ENCODE measurements at regions not wholly inside any gene's neighbourhood (a gene's known extent, or its start where the extent isn't known, plus 50 kb on each side); places are given as distances from the start of the nearest gene placed in this dataset.

DNA sequence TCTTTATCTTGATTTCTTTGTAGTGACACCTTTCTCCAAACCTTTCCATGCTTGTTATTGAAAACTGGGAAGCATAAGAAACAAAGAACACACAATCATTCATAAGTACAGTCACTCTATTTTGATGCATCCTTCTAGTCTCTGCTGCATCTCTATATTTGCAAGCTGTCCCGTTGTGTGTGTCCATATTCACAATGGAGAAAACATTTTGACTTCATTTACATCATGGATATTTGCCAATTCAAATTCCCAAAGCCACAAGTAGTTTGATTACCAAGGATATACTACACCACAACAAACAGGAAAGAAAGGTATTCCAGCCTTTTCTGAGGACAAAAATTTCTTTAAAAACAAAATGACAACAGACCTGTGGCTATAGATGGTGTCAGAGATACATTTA, 673.8 kb downstream of the STIM2 start:
- no peak for DNase-seq

GRCh38 chr4:27568236-27568951, 707.8 kb downstream of the STIM2 start:
- DNase-seq = no peak

DNA sequence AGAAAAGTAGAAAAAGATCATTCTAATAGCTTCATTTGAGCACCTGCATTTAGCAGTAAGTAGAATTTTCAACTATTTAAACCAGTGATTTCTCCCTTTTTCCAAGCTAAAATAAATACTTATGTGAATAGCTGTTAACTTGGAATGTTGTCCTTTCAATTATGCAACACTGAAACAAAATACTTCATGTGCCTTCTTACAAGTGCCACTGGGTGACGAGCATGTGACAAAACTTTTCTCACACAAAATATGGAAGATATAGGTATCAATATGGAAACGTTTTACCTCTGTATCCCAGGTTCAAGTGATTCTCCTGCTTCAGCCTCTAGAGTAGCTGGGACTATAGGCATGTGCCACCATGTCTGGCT, 708.3 kb downstream of the STIM2 start:
- no peak for DNase-seq

GRCh38 chr4:27574743-27575142, 714.1 kb downstream of the STIM2 start:
- no peak for DNase-seq

DNA sequence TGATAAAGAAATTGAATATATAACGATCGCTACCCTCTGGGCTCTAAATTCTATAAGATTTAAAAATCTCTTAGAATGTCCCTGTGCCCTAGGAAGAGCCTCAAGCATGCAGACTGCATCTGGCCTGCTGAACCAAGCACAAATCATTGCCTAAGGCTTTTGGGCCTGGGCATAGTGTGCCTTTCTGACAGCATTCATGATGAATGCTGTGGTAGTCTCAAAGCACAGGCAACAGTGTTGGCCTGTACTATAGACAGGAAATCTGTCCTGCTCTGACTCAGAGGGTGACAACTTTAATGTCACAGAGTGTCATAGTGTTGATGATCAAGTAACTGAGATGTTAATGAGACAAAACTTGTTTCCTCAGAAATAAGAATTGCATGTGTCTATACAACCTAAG, 717.3 kb downstream of the STIM2 start:
- no peak for DNase-seq

GRCh38 chr4:27592738-27593137, 732.1 kb downstream of the STIM2 start:
- DNase-seq = no peak

- no peak for DNase-seq
These were observed 734.3 kb downstream of the STIM2 start for GRCh38 chr4:27594922-27595321.

DNA sequence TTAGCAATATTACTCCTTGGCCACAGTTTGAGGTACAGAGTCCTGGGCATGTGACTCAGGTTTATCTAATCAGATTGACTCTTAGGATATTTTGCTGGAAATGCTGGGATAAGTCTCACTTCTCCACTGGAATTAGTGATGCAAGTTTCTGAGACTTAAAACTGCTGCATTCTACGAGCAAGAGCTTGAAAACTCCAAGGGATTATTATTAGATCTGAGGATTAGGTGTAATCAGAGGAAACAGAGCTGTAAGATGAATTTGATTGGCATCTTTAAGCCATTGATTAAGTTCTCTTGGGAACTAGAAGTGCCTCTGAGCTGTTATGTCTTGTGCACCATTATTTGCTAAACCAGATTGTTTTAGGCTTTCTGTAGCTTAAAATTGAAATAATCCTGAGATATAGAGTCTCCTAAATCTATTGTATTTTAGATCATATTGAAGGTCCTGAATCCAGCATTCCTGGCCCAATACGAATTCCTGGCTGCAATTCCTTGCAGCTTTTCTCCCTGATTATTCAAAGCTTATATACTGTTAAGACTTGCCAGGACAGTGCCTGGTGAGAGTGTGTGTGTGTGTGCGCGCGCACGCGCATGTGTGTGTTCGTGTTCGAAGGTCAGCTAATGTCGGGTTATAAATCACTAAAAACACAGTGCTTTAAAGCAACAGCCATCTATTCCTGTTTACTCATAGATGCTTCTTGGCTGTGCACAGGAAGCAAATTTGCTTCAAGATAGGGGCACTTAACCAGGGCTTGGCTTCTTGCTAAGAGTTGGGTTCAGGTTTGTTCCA, 735.1 kb downstream of the STIM2 start:
- no peak for DNase-seq

DNA sequence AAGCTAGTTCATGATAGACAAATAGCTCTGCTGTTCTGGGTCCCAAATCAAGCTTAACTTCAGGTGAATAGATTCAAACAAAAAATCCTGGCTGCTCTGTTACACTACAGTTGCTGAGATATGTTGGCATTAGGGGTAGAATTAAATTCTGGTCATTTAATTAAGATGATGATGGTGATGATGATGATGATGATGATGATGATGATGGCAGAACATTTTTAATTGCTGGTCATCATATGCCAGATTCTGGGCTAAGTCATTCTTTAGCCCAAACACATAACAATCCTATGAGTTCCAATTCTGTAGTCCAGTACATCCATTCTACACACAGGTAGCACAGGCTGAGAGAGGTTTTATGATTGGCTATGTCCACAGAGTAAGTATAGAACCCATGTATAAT, 741.5 kb downstream of the STIM2 start:
- DNase-seq = no peak

DNA sequence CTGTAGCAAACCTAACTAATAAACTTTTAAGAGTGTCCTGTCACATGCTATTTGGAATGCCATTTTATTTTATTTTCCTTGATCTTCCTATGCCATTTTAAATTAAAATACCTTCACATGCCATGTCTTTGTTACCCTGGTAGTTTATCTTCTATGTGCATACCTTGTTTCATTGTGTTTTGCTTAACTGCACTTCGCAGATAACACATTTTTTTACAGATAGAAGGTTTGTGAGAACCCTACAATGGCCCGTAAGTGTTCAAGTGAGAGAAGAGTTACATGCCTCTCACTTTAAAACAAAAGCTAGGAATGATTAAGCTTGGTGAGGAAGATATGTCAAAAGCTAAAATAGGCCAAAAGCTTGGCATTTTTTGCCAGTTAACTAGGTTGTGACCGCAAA, 744.1 kb downstream of the STIM2 start:
- DNase-seq = no peak

GRCh38 chr4:27616166-27616565, 755.5 kb downstream of the STIM2 start:
- no peak for DNase-seq

DNA sequence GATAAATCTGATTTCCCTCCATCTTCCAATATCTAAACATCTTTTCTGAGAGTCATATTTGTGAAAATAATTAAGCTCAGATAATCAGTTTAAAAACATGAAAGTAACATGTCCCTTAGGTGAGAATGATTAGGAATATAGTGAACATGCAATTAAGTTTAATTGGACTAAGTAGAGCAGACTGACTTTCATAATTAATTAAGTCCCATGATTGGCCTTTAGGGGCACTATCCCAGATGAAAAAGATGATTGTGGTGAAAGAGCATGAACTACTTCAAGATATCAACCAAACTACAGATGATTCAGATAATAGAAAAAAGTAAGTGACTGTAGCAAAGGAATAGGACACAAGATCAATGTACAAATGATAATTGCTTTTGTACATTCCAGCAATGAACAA, 758.8 kb downstream of the STIM2 start:
- no peak for DNase-seq

DNA sequence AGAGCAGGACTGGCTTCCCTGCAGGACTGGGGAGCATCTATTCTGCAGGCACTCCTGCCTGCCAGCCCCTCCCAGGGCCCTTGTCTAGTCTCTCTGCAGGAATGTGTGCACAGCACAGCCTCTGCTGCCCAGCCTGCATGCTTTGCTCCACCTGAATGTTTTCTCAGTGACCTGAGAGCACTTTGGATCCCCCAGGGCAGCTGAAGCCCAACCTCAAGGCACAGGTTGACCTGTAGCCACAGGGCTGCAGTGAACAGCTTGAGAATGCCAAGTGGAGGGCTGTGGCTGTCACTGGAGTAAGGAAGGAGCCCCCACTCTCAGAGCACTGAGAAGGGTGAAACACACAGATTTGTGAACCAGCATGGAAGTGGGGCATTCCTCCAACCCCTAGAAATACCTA, 760.2 kb downstream of the STIM2 start:
- DNase-seq = no peak

DNA sequence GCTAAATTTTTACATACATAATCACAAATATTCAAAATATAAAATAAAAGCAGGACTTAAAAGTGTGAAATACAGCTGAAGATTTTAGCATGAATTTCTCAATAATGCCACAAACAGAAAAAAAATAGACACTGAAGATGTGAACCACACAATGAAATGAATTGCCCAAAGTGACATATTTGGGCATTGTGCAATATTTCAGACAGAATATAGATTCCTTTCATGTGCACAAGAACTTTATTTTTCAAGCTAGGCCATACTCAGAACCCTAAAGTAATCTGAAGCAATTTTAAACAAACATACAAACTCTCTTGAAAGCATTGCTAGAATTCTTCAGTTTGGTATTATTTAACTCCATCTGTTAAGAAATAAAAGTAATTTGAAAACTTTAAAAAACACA, 764.1 kb downstream of the STIM2 start:
- no peak for DNase-seq

GRCh38 chr4:27628609-27629008, 768.0 kb downstream of the STIM2 start:
- no peak for DNase-seq

GRCh38 chr4:27629532-27630225, 769.0 kb downstream of the STIM2 start:
- no peak for DNase-seq

DNA sequence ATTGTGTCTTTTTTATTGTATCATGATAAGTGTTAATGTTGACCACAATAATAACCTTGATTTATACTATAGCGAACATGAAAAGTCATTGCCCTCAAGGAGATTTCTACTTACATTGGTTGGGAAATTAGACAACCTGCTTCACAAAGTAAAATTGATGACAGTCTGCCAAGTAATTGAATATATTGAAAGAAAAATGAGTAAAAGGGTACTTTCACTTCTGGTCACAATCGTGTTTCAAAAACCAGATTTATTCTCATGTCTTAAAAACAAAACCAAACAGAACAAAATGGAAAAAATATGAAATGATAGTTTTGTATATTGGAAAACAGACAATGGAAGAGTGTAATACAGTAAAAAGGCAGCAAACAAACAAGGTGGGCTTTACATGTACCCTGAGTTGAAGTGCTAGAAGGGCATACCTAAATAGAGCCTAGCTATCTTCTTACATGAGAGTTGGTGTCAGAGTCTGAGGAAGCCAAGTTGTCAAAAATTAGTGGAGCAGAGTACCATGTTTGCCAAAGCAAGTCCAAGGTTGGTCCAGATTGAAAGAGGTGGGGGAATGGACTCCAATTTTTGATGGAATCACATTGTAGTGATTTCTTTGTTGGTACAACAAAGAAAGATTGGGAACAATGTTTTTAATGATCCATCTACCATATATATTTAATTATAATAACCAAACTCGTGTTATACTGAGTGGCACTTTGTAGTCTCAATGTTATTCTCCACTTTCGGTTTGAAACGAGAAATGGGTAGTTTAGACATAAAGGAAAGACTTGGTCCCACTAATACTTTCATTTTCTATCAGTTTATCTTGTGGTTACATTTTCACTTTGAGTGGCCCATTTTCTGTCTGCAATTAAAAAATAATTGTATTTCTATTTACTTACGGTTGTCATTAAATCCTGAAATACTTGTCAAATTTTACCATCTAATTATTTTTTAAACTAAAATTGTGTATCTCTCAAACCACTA, 775.6 kb downstream of the STIM2 start:
- no peak for DNase-seq

GRCh38 chr4:27638163-27638915, 777.7 kb downstream of the STIM2 start:
- DNase-seq = no peak

GRCh38 chr4:27643101-27643500, 782.5 kb downstream of the STIM2 start:
- DNase-seq = no peak

DNA sequence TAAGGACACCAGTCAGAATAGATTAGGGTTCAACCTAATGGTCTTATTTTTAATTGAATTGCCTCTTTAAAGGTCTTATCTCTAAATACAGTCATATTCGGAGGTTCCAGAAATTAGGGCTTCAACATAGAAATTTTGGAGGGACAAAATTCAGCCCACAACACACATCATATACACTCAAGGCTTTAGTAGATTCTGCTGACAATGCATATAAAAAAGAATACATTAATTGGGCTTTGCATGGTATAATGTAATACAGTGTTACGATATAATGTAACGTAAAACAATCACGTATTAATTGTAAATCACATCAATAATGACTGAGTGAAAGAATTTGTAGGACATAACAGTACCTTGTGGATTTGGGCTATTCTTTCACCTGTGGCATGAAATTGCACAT, 787.8 kb downstream of the STIM2 start:
- no peak for DNase-seq

- DNase-seq = no peak
These were observed 801.8 kb downstream of the STIM2 start for GRCh38 chr4:27662426-27662825.

DNA sequence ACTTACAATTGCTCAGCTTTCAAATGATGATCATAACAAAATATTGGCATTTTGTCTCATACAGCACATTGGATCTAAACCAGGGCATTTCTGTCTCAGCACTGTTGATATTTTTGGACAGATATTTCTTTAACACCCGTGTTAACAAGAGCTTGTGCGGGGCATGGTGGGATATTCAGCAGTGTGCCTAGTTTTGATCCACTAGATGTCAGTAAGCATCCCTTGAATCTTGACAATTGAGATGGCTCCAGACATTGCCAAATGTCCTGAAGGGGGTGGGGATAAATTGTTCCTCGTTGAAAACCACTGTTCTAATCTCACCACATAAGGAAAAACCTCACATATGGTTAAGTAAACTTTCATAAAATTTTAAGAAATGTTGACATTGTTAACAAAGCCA, 806.3 kb downstream of the STIM2 start:
- DNase-seq = no peak

Data from right forelimb (tissue), 1 donor.